Endothelial cell (in vitro differentiated cells): ENCODE measurements at regions not wholly inside any gene's neighbourhood (a gene's known extent, or its start where the extent isn't known, plus 50 kb on each side); places are given as distances from the start of the nearest gene placed in this dataset.

ENCODE experiments used
- DNase-seq: peaks from one replicate; pipeline ENCODE4 v3.0.0; 2021; ENCODE audit warnings: low spot score
- H3K27ac Mint-ChIP-seq: one replicate; pipeline ENCODE4 v1.8.0; 2021; ENCODE audit warnings: mixed read lengths, inconsistent platforms; ENCODE audit not compliant: unreplicated experiment
- H3K27me3 Mint-ChIP-seq: one replicate; pipeline ENCODE4 v1.8.0; 2021; ENCODE audit warnings: mild to moderate bottlenecking, moderate library complexity, mixed read lengths, inconsistent platforms; ENCODE audit not compliant: unreplicated experiment
- H3K36me3 Mint-ChIP-seq: one replicate; pipeline ENCODE4 v1.8.0; 2021; ENCODE audit warnings: mild to moderate bottlenecking, low read depth, mixed read lengths, inconsistent platforms; ENCODE audit not compliant: unreplicated experiment
- H3K4me1 Mint-ChIP-seq: one replicate; pipeline ENCODE4 v1.8.0; 2021; ENCODE audit warnings: mild to moderate bottlenecking, mixed read lengths, inconsistent platforms; ENCODE audit not compliant: unreplicated experiment
- H3K4me3 Mint-ChIP-seq: one replicate; pipeline ENCODE4 v1.8.0; 2021; ENCODE audit warnings: mild to moderate bottlenecking, mixed read lengths, inconsistent platforms; ENCODE audit not compliant: unreplicated experiment
- H3K9me3 Mint-ChIP-seq: one replicate; pipeline ENCODE4 v1.8.0; 2021; ENCODE audit warnings: mixed read lengths, inconsistent platforms; ENCODE audit not compliant: unreplicated experiment
- CTCF ChIP-seq: fragments of 200-600 bp; sonication (generic); IDR thresholded peaks from one replicate; pipeline ENCODE4 v1.5.0; 2021; ENCODE audit warnings: antibody characterized with exemption; ENCODE audit not compliant: unreplicated experiment

- Mint-ChIP-seq H3K4me1 (no peaks in the 10 kb centered on the region), H3K27ac (no peak overlapping the region), H3K9me3 (no peaks in the 10 kb centered on the region), H3K4me3 (no peak overlapping the region), H3K36me3 (no peaks in the 10 kb centered on the region), H3K27me3 (peaks cover 2% of the 10 kb centered on the region)
- no peak for TF ChIP-seq CTCF
- DNase-seq: no peak
Observed at GRCh38 chr12:97977870-97978405, 515.3 kb downstream of the RMST start.

DNA sequence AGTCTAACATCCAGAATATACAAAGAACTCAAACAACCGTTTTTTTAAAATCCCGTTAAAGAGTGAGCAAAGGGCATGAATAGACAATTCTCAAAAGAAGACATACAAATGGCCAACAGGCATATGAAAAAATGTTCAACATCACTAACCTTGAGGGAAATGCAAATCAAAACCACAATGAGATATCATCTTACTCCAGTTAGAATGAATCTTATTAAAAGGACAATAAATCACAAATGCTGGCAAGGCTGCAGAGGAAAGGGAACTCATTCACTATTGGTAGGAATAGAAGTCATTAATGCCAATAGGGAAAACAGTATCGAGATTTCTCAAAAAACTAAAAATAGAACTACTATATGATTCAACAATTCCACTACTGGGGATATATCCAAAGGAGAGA, 520.1 kb downstream of the RMST start:
- Mint-ChIP-seq H3K27ac (no peak overlapping the region), H3K36me3 (no peaks in the 10 kb centered on the region), H3K9me3 (no peaks in the 10 kb centered on the region), H3K4me1 (no peaks in the 10 kb centered on the region), H3K27me3 (peaks cover 2% of the 10 kb centered on the region), H3K4me3 (no peak overlapping the region)
- TF ChIP-seq CTCF: no peak
- DNase-seq: no peak

DNA sequence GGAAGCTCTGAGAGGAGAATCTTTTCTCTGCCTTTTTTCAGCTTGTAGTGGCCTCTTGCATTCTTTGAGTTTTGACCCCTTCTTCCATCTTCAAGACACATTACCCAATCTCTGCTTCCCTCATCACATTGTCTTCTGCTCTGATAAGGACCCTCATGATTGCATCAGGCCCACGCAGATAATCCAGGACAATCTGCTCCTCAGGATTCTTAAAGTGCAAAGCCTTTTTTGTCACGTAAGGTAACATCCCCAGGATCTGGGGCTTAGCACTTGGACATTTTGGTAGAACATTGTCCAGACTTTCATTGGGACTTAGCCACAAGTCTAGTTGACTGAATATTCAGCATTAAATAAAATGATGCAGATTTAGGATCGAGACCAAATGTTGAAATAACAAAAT, 521.2 kb downstream of the RMST start:
- Mint-ChIP-seq H3K36me3 (no peaks in the 10 kb centered on the region), H3K27me3 (peaks cover 2% of the 10 kb centered on the region), H3K4me3 (no peak overlapping the region), H3K4me1 (no peaks in the 10 kb centered on the region), H3K9me3 (no peaks in the 10 kb centered on the region), H3K27ac (no peak overlapping the region)
- TF ChIP-seq CTCF: no peak
- no peak for DNase-seq

DNA sequence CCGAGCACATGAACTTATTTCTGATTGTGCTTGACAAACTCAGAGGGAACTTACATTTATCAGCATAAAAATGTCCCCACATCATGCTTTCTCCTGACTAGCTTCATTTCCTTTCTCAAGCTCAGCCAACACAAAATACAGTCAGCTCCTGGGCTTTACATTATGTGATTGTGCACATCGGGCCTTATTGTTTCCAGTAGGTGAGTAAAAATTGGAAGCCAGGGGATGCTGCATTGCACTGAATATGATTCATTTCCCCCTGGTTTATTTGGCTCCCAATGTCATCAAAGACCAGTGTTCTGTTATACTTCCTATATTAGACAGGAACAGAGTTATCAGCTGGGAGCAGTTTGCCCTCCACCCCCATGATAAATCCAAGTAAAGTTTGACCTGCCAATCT, 521.8 kb downstream of the RMST start:
- Mint-ChIP-seq H3K9me3 (no peaks in the 10 kb centered on the region), H3K4me1 (no peaks in the 10 kb centered on the region), H3K4me3 (no peak overlapping the region), H3K27me3 (peaks cover 2% of the 10 kb centered on the region), H3K27ac (no peak overlapping the region), H3K36me3 (no peaks in the 10 kb centered on the region)
- DNase-seq: no peak
- TF ChIP-seq CTCF: no peak

DNA sequence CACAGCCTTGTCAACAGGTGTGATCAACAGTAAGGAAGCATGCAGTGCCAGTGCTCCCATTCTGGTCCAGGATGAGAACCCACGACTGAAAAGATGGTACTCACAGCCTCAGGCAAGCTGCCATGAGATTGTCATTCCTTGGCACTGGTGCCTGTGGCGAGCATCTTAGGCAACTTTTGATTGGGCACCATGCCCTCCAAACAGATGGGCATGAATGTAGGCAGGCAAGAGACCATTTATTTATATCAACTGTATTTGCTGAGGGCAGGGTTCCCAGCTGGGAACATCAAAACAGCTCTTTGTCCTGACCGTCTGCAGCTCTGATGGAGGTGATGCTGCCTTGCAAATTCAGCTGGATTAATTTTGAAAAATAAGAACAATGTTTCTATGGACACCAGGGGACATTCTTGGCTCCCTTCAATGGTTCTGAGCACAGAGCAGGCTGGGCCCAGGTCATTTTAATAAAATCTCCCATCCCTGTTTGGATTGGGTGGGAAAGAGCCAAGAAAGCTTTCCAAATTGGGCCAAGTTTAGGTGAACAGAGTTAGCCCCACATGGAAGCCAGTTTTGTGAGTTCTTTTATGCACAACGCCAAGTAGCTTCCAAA, 522.5 kb downstream of the RMST start:
- Mint-ChIP-seq H3K9me3 (no peaks in the 10 kb centered on the region), H3K36me3 (no peaks in the 10 kb centered on the region), H3K4me3 (no peak overlapping the region), H3K4me1 (no peaks in the 10 kb centered on the region), H3K27me3 (no peaks in the 10 kb centered on the region), H3K27ac (no peak overlapping the region)
- DNase-seq: no peak
- TF ChIP-seq CTCF: no peak
